ENCODE measurements at regions not wholly inside any gene's neighbourhood (a gene's known extent, or its start where the extent isn't known, plus 50 kb on each side); places are given as distances from the start of the nearest gene placed in this dataset.

- TF ChIP-seq POLR2A (IDR thresholded peaks at IDR 0.05; ENCODE audit: low read depth, low read length), result no peak
- TF ChIP-seq CTCF (IDR thresholded peaks at IDR 0.05; ENCODE audit: extremely low read depth in 1 of 2, insufficient read depth in 1 of 2, low read depth in 1 of 2, low read length in 2 of 2), result no peak
- TF ChIP-seq MYC (IDR thresholded peaks at IDR 0.05; ENCODE audit: low read depth, low read length), result no peak
- no peak for TF ChIP-seq EZH2 (IDR thresholded peaks at IDR 0.05; ENCODE audit: borderline replicate concordance, low read depth, low read length, severe bottlenecking)
- TF ChIP-seq POLR2AphosphoS5 (IDR thresholded peaks at IDR 0.05; ENCODE audit: insufficient read depth, low read depth, low read length), result no peak
- no peak for TF ChIP-seq MAX (IDR thresholded peaks at IDR 0.05; ENCODE audit: insufficient read depth, insufficient read length)
- no peak for TF ChIP-seq GATA2 (IDR thresholded peaks at IDR 0.05; ENCODE audit: insufficient read depth, insufficient read length, low read depth, low read length)
- TF ChIP-seq JUN (IDR thresholded peaks at IDR 0.05; ENCODE audit: borderline replicate concordance, insufficient read depth, insufficient read length, low read depth), result no peak
These were observed 394.7 kb downstream of the PDGFC start for GRCh38 chr4:156576946-156577345.

All from endothelial cell of umbilical vein (primary cell).